HepG2 (cell line): ENCODE measurements at regions not wholly inside any gene's neighbourhood (a gene's known extent, or its start where the extent isn't known, plus 50 kb on each side); places are given as distances from the start of the nearest gene placed in this dataset.

Source experiments
- ADNP ChIP-seq: sonication (generic); formaldehyde crosslinking; IDR thresholded peaks from 2 replicates; pipeline ENCODE4 v1.4.0; 2020; ENCODE audit warnings: missing genetic modification reagents
- PHF21A ChIP-seq: sonication (generic); formaldehyde crosslinking; IDR thresholded peaks from 2 replicates; pipeline ENCODE4 v1.5.0; 2020; ENCODE audit warnings: mild to moderate bottlenecking, missing genetic modification reagents
- TOPORS ChIP-seq: sonication (generic); formaldehyde crosslinking; IDR thresholded peaks from 2 replicates; pipeline ENCODE4 v1.8.0; 2023; ENCODE audit warnings: mild to moderate bottlenecking, missing genetic modification reagents
- ZBTB40 ChIP-seq, 2 experiments: fragments of 450-650 bp in 1 of 2; sonication (generic) in 1 of 2; formaldehyde crosslinking in 1 of 2; IDR thresholded peaks; 2 replicates each; pipeline versions ENCODE4 v1.6.1 to v1.8.0; 2016 to 2022; ENCODE audit warnings: antibody characterized with exemption in 1 of 2, mild to moderate bottlenecking in 1 of 2, missing genetic modification reagents in 1 of 2
- ZNF513 ChIP-seq: sonication (generic); formaldehyde crosslinking; conservative IDR thresholded peaks from 2 replicates; pipeline ENCODE4 v1.5.0; 2020; ENCODE audit warnings: missing genetic modification reagents

- TF ChIP-seq ZBTB40 (IDR thresholded peaks at IDR 0.05) (no peak), ZBTB40 (CRISPR knock-in tag; IDR thresholded peaks at IDR 0.05) (no peak), ADNP (CRISPR knock-in tag) (no peak), TOPORS (no peak), PHF21A (no peak), ZNF513 (CRISPR knock-in tag) (no peak)
These were observed 186.3 kb downstream of the PTN start (continued) for GRCh38 chr7:137157256-137157655.
